ENCODE measurements at regions not wholly inside any gene's neighbourhood (a gene's known extent, or its start where the extent isn't known, plus 50 kb on each side); places are given as distances from the start of the nearest gene placed in this dataset.

DNA sequence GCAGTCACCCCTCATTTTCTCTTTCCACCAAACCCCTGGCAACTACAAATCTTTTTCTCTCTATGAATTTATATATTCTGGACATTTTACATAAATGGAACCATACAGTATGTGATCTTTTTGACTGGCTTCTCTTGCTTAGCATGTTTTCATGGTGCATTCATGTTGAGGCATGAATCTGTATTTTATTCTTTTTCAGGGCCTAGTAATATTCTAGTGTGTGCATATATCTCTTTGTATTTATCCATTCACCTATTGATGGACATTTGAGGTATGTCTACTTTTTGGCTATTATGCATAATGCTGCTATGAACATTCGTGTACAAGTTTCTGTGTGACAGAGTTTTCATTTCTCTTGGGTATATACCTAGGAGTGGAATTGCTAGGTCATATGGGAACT is 78.2 kb downstream of the HACD1 start:
- H3K36me3 ChIP-seq = no peaks in the 10 kb centered on the region
- ATAC-seq (ENCODE audit: low FRiP score in 2 of 2) (no peak), DNase-seq (no peak)
- H3K9me3 ChIP-seq = no peaks in the 10 kb centered on the region
- no peaks in the 10 kb centered on the region for H3K27me3 ChIP-seq
- TF ChIP-seq POLR2A (IDR thresholded peaks at IDR 0.05) = no peak
- TF ChIP-seq CTCF (IDR thresholded peaks at IDR 0.05) = no peak
- no peak for TF ChIP-seq POLR2AphosphoS5 (IDR thresholded peaks at IDR 0.05)
- TF ChIP-seq EP300 (IDR thresholded peaks at IDR 0.05) = no peak
- H3K4me3 ChIP-seq = no peak overlapping the region
- WGBS, 2 donors = 86 to 87% methylated on average over 1 of the region's 1 CpG
- H3K4me1 ChIP-seq = no peaks in the 10 kb centered on the region
- H3K27ac ChIP-seq = no peak overlapping the region

- DNase-seq = no peak
- Histone ChIP-seq H3K9me3 (no peaks in the 10 kb centered on the region), H3K27me3 (no peaks in the 10 kb centered on the region), H3K36me3 (no peaks in the 10 kb centered on the region), H3K27ac (no peak overlapping the region), H3K4me3 (no peak overlapping the region), H3K4me1 (no peaks in the 10 kb centered on the region)
- no peak for ATAC-seq (ENCODE audit: low FRiP score in 2 of 2)
- no peak for TF ChIP-seq CTCF (IDR thresholded peaks at IDR 0.05)
- no peak for TF ChIP-seq POLR2A (IDR thresholded peaks at IDR 0.05)
- no peak for TF ChIP-seq POLR2AphosphoS5 (IDR thresholded peaks at IDR 0.05)
- no peak for TF ChIP-seq EP300 (IDR thresholded peaks at IDR 0.05)
- 88 to 93% methylated on average over 7 of the region's 7 CpGs for WGBS, 2 donors
Measured at GRCh38 chr10:17537281-17537680, 79.9 kb downstream of the HACD1 start.

DNA sequence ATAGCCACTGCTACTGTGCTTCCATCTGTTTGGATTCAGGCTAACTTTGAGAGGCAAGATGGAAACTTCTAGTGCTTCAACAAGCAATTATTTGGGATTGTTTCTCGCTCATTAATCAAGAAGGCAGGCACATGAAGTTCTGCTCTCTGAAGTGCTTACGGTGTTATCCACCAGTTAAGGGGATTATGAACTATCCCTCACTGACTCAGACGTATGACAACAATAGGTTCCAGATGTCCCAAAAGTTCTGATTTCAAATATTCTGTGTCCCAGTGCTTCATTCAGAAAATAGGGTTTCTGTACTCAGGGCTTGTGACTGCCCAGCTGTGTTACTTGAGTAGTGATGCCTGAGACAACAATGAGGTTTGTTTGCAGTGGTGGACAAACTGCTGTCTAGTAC is 81.0 kb downstream of the HACD1 start:
- H3K4me3 ChIP-seq = no peak overlapping the region
- no peaks in the 10 kb centered on the region for H3K4me1 ChIP-seq
- no peak overlapping the region for H3K27ac ChIP-seq
- 77 to 85% methylated on average over 3 of the region's 3 CpGs for WGBS, 2 donors
- no peaks in the 10 kb centered on the region for H3K27me3 ChIP-seq
- ATAC-seq (ENCODE audit: low FRiP score in 2 of 2) (no peak), DNase-seq (no peak)
- no peaks in the 10 kb centered on the region for H3K9me3 ChIP-seq
- H3K36me3 ChIP-seq = no peaks in the 10 kb centered on the region
- TF ChIP-seq EP300 (IDR thresholded peaks at IDR 0.05) (no peak), POLR2AphosphoS5 (IDR thresholded peaks at IDR 0.05) (no peak), POLR2A (IDR thresholded peaks at IDR 0.05) (no peak), CTCF (IDR thresholded peaks at IDR 0.05) (no peak)

GRCh38 chr10:17533731-17534130 is 79.3 kb upstream of the ST8SIA6 start:
- Histone ChIP-seq H3K4me3 (no peak overlapping the region), H3K27ac (no peak overlapping the region), H3K36me3 (no peaks in the 10 kb centered on the region), H3K9me3 (no peaks in the 10 kb centered on the region), H3K4me1 (no peaks in the 10 kb centered on the region), H3K27me3 (no peaks in the 10 kb centered on the region)
- DNase-seq (no peak), ATAC-seq (ENCODE audit: low FRiP score in 2 of 2) (no peak)
- no peak for TF ChIP-seq POLR2AphosphoS5 (IDR thresholded peaks at IDR 0.05)
- TF ChIP-seq EP300 (IDR thresholded peaks at IDR 0.05) = no peak
- 61 to 66% methylated on average over 4 of the region's 4 CpGs for WGBS, 2 donors

GRCh38 chr10:17528306-17528862 is 74.0 kb upstream of the ST8SIA6 start:
- TF ChIP-seq POLR2AphosphoS5 (IDR thresholded peaks at IDR 0.05) (no peak), EP300 (IDR thresholded peaks at IDR 0.05) (no peak), CTCF (IDR thresholded peaks at IDR 0.05) (no peak), POLR2A (IDR thresholded peaks at IDR 0.05) (no peak)
- WGBS, 2 donors = 71 to 79% methylated on average over 3 of the region's 3 CpGs

More at GRCh38 chr10:17528306-17528862, 74.0 kb upstream of the ST8SIA6 start:
- no peak overlapping the region for H3K27ac ChIP-seq
- peaks cover 0 to 6% (median 0%) of the 10 kb centered on the region in 4 donors for H3K4me1 ChIP-seq
- no peaks in the 10 kb centered on the region for H3K27me3 ChIP-seq
- H3K36me3 ChIP-seq = no peaks in the 10 kb centered on the region
- H3K9me3 ChIP-seq = no peaks in the 10 kb centered on the region
- ATAC-seq (ENCODE audit: low FRiP score in 2 of 2) = no peak
- no peak overlapping the region for H3K4me3 ChIP-seq
- DNase-seq = no peak

Measured in upper lobe of left lung (tissue), 6 donors.